Common myeloid progenitor, CD34-positive (primary cell): ENCODE measurements at regions not wholly inside any gene's neighbourhood (a gene's known extent, or its start where the extent isn't known, plus 50 kb on each side); places are given as distances from the start of the nearest gene placed in this dataset.
"Not testable (repeated sequence)": the region's sequence is repeated elsewhere in the genome, so short reads cannot be mapped to it uniquely, and the experiment has no call there.

Source experiments
- CTCF ChIA-PET: fragments of 350-600 bp; sonication (Branson Sonifier 250); formaldehyde crosslinking; loops from one replicate; lab custom pipeline; 2021; ENCODE audit warnings: antibody characterized with exemption; lab: Charles Lee
- POLR2A ChIA-PET: fragments of 350-600 bp; sonication (Branson Sonifier 250); formaldehyde crosslinking; loops from one replicate; lab custom pipeline; 2021; ENCODE audit warnings: antibody characterized with exemption; lab: Charles Lee
- DNase-seq, 3 donors: peaks; one replicate each; pipeline versions ENCODE4 v3.0.0 to v3.0.0-alpha.2; 2013
- H3K27ac ChIP-seq, 2 experiments: 1 replicate in 1 of 2; 2 replicates in 1 of 2; pipeline ENCODE4 v1.7.0; 2013; ENCODE audit warnings: inconsistent platforms in 2 of 2, low read length in 2 of 2, mild to moderate bottlenecking in 2 of 2, low read depth in 1 of 2, moderate library complexity in 1 of 2; ENCODE audit not compliant: severe bottlenecking in 2 of 2, insufficient read depth in 1 of 2, poor library complexity in 1 of 2
- H3K27me3 ChIP-seq, 5 experiments: replicated peaks in 2 of 5; 1 replicate in 3 of 5; 2 replicates in 2 of 5; pipeline versions ENCODE4 v1.6.1 to v1.7.0; 2013; ENCODE audit warnings: low read length in 4 of 5, mild to moderate bottlenecking in 2 of 5, moderate library complexity in 2 of 5, inconsistent platforms in 1 of 5; ENCODE audit not compliant: insufficient read depth in 5 of 5, control insufficient read depth in 4 of 5
- H3K36me3 ChIP-seq, 4 experiments: 1 replicate in 2 of 4; 2 replicates in 2 of 4; pipeline versions ENCODE4 v1.6.1 to v1.7.0; 2013; ENCODE audit warnings: low read length in 3 of 4, control low read depth in 1 of 4, mild to moderate bottlenecking in 1 of 4; ENCODE audit not compliant: control insufficient read depth in 4 of 4, insufficient read depth in 4 of 4
- H3K4me1 ChIP-seq, 4 experiments: 1 replicate in 3 of 4; 2 replicates in 1 of 4; pipeline versions ENCODE4 v1.6.1 to v1.7.1; 2013; ENCODE audit warnings: low read length in 3 of 4, mild to moderate bottlenecking in 3 of 4, control low read depth in 1 of 4, inconsistent platforms in 1 of 4, moderate library complexity in 1 of 4; ENCODE audit not compliant: control insufficient read depth in 4 of 4, insufficient read depth in 4 of 4; ENCODE audit errors: control extremely low read depth in 1 of 4
- H3K4me3 ChIP-seq, 7 experiments: 1 replicate in 4 of 7; 2 replicates in 3 of 7; pipeline versions ENCODE4 v1.5.1 to v1.7.0; 2013; ENCODE audit warnings: mild to moderate bottlenecking in 7 of 7, low read length in 6 of 7, moderate library complexity in 6 of 7, inconsistent platforms in 2 of 7, low read depth in 2 of 7, control low read depth in 1 of 7; ENCODE audit not compliant: insufficient read depth in 4 of 7, control insufficient read depth in 1 of 7; ENCODE audit errors: extremely low read depth in 1 of 7
- H3K9me3 ChIP-seq, 5 experiments: 1 replicate in 4 of 5; 2 replicates in 1 of 5; pipeline versions ENCODE4 v1.6.1 to v1.7.1; 2013; ENCODE audit warnings: low read length in 4 of 5, mild to moderate bottlenecking in 2 of 5, inconsistent platforms in 1 of 5, low read depth in 1 of 5, moderate library complexity in 1 of 5; ENCODE audit not compliant: control insufficient read depth in 4 of 5, insufficient read depth in 2 of 5; ENCODE audit errors: control extremely low read depth in 1 of 5
- WGBS: methylation state at CpG from one replicate; pipeline ENCODE4 v1.1.5; 2013; ENCODE audit not compliant: insufficient coverage; 5-methylcytosine and 5-hydroxymethylcytosine counted together

- H3K36me3 ChIP-seq, DNase-seq, H3K9me3 ChIP-seq, H3K27me3 ChIP-seq, H3K4me3 ChIP-seq, POLR2A ChIA-PET, H3K27ac ChIP-seq: not testable (repeated sequence)
- peaks cover 0 to 11% (median 8%) of the 10 kb centered on the region in 4 experiments for H3K4me1 ChIP-seq
- CTCF ChIA-PET: interaction anchor here (0.8 to 4.5 kb wide), 5 partner anchors 11 to 67 kb away, joined by 3 to 26 read pairs (median 3); no protein-coding TSS in a partner anchor
- 100% methylated on average over 1 of the region's 3 CpGs for WGBS
These were observed 112.3 kb downstream of the GGTLC2 start for GRCh38 chr22:22756551-22757201.

GRCh38 chr22:22758101-22758807 lies 113.8 kb downstream of the GGTLC2 start:
- DNase-seq, H3K27ac ChIP-seq, H3K36me3 ChIP-seq, POLR2A ChIA-PET, H3K4me1 ChIP-seq, H3K27me3 ChIP-seq, H3K4me3 ChIP-seq, H3K9me3 ChIP-seq: not testable (repeated sequence)
- 98% methylated on average over 5 of the region's 6 CpGs for WGBS
- CTCF ChIA-PET: interaction anchor here (1.6 kb wide), 1 partner anchor 126 kb away, joined by 3 read pairs; no protein-coding TSS in a partner anchor

- no peak overlapping the region for H3K27ac ChIP-seq
- H3K27me3 ChIP-seq: no peaks in the 10 kb centered on the region
- ChIA-PET POLR2A (no interaction called here), CTCF (interaction anchor here (1.6 kb wide), 2 partner anchors 11 to 125 kb away, joined by 3 to 5 read pairs; no protein-coding TSS in a partner anchor)
- H3K4me1 ChIP-seq: no peaks in the 10 kb centered on the region
- no peaks in the 10 kb centered on the region for H3K36me3 ChIP-seq
- no peak overlapping the region for H3K4me3 ChIP-seq
- no peak for DNase-seq
- WGBS: 50% methylated on average over 2 of the region's 6 CpGs
- no peaks in the 10 kb centered on the region for H3K9me3 ChIP-seq
These were observed 115.0 kb downstream of the GGTLC2 start for GRCh38 chr22:22759371-22759770.

- no peak for DNase-seq
- Histone ChIP-seq H3K36me3 (no peaks in the 10 kb centered on the region), H3K27ac (no peak overlapping the region), H3K4me1 (no peaks in the 10 kb centered on the region), H3K9me3 (no peaks in the 10 kb centered on the region), H3K27me3 (no peaks in the 10 kb centered on the region), H3K4me3 (no peak overlapping the region)
- POLR2A ChIA-PET: no interaction called here
- CTCF ChIA-PET: interaction anchor here (1.6 kb wide), 1 partner anchor 10 kb away, joined by 5 read pairs; no protein-coding TSS in a partner anchor
- WGBS: no CpG with 5 or more reads among the region's 7 CpGs
These were observed 115.6 kb downstream of the GGTLC2 start for GRCh38 chr22:22759889-22760546.

GRCh38 chr22:22761606-22761962 lies 117.2 kb downstream of the GGTLC2 start:
- H3K4me3 ChIP-seq: no peak overlapping the region
- ChIA-PET CTCF (interaction anchor here (0.9 kb wide), 1 partner anchor 9 kb away, joined by 3 read pairs; no protein-coding TSS in a partner anchor), POLR2A (no interaction called here)
- H3K27me3 ChIP-seq: no peaks in the 10 kb centered on the region
- H3K27ac ChIP-seq: no peak overlapping the region
- no peaks in the 10 kb centered on the region for H3K36me3 ChIP-seq
- H3K9me3 ChIP-seq: no peaks in the 10 kb centered on the region
- DNase-seq: no peak
- no peaks in the 10 kb centered on the region for H3K4me1 ChIP-seq
- WGBS: 100% methylated on average over 1 of the region's 1 CpG

GRCh38 chr22:22761963-22762772 lies 117.8 kb downstream of the GGTLC2 start:
- H3K9me3 ChIP-seq: no peaks in the 10 kb centered on the region
- ChIA-PET POLR2A (no interaction called here), CTCF (interaction anchor here (0.9 to 2.0 kb wide), 3 partner anchors 9 to 52 kb away, joined by 3 to 5 read pairs (median 4); no protein-coding TSS in a partner anchor)
- no peak for DNase-seq
- H3K27me3 ChIP-seq: peaks cover 0 to 2% (median under 1%) of the 10 kb centered on the region in 5 experiments
- no peak overlapping the region for H3K4me3 ChIP-seq
- 99% methylated on average over 5 of the region's 8 CpGs for WGBS
- no peak overlapping the region for H3K27ac ChIP-seq
- no peaks in the 10 kb centered on the region for H3K36me3 ChIP-seq
- H3K4me1 ChIP-seq: no peaks in the 10 kb centered on the region
